ENCODE measurements at regions not wholly inside any gene's neighbourhood (a gene's known extent, or its start where the extent isn't known, plus 50 kb on each side); places are given as distances from the start of the nearest gene placed in this dataset.
A peak's percentile ranks its signal among the peaks of the same experiment; 100 is the strongest.

DNA sequence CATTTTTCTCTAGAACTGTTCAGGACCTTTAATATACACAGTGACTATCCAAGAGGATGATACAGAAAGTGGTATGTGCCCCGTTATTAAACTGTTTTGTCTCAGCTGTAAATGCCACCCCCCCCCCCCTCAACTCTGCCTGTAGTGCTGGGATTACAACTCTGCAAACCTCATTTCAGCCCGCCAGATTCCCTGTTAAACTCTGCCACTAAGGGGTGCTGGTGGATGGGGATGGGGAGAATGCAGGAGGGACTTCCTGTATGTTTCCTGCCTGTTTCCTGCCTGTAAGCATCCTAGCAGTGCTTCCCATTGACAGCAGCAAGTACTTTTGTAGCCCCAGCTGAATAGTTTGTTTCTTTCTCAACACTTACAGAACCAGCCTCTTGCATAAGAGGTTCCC is 301.7 kb upstream of the RORA start:
- no peak for TF ChIP-seq CTCF (IDR thresholded peaks at IDR 0.05; ENCODE audit: control extremely low read depth, extremely low read depth)
- Histone ChIP-seq H3K27ac (ENCODE audit: low read depth in 1 of 2, low read length in 1 of 2) (no peak overlapping the region), H3K9ac (ENCODE audit: insufficient read depth in 1 of 2, low read length in 2 of 2) (no peak overlapping the region), H3K9me3 (ENCODE audit: control insufficient read depth in 4 of 4, insufficient read depth in 3 of 4, low read length in 3 of 4) (no peaks in the 10 kb centered on the region), H3K36me3 (ENCODE audit: control insufficient read depth in 4 of 4, insufficient read depth in 4 of 4, low read length in 4 of 4) (no peaks in the 10 kb centered on the region), H3K4me1 (ENCODE audit: control insufficient read depth in 5 of 5, insufficient read depth in 5 of 5, low read length in 5 of 5) (peaks cover 0 to 45% (median 0%) of the 10 kb centered on the region in 5 donors), H3K27me3 (ENCODE audit: control insufficient read depth in 3 of 3, insufficient read depth in 3 of 3, low read length in 2 of 3) (no peaks in the 10 kb centered on the region), H3K4me3 (no peak overlapping the region)
- WGBS, 2 donors = 65 to 69% methylated on average over 2 of the region's 2 CpGs
- DNase-seq (peak in 2 of 3 donors; percentile 41 to 47), ATAC-seq (ENCODE audit: insufficient read depth, low FRiP score) (no peak)

GRCh38 chr15:61528581-61528910 is 299.4 kb upstream of the RORA start:
- no peak for ATAC-seq (ENCODE audit: insufficient read depth, low FRiP score)
- H3K27me3 ChIP-seq (ENCODE audit: control insufficient read depth in 3 of 3, insufficient read depth in 3 of 3, low read length in 2 of 3) = no peaks in the 10 kb centered on the region
- no peak overlapping the region for H3K9ac ChIP-seq (ENCODE audit: insufficient read depth in 1 of 2, low read length in 2 of 2)
- TF ChIP-seq CTCF (IDR thresholded peaks at IDR 0.05; ENCODE audit: control extremely low read depth, extremely low read depth) = no peak
- 23 to 42% methylated on average over 2 of the region's 2 CpGs for WGBS, 2 donors
- H3K4me1 ChIP-seq (ENCODE audit: control insufficient read depth in 5 of 5, insufficient read depth in 5 of 5, low read length in 5 of 5) = peaks cover 0 to 34% (median 0%) of the 10 kb centered on the region in 5 donors
- no peak overlapping the region for H3K4me3 ChIP-seq
- H3K36me3 ChIP-seq (ENCODE audit: control insufficient read depth in 4 of 4, insufficient read depth in 4 of 4, low read length in 4 of 4) = no peaks in the 10 kb centered on the region
- H3K9me3 ChIP-seq (ENCODE audit: control insufficient read depth in 4 of 4, insufficient read depth in 3 of 4, low read length in 3 of 4) = no peaks in the 10 kb centered on the region
- DNase-seq = peak in 2 of 3 donors; percentile 92 to 94
- H3K27ac ChIP-seq (ENCODE audit: low read depth in 1 of 2, low read length in 1 of 2) = no peak overlapping the region

DNA sequence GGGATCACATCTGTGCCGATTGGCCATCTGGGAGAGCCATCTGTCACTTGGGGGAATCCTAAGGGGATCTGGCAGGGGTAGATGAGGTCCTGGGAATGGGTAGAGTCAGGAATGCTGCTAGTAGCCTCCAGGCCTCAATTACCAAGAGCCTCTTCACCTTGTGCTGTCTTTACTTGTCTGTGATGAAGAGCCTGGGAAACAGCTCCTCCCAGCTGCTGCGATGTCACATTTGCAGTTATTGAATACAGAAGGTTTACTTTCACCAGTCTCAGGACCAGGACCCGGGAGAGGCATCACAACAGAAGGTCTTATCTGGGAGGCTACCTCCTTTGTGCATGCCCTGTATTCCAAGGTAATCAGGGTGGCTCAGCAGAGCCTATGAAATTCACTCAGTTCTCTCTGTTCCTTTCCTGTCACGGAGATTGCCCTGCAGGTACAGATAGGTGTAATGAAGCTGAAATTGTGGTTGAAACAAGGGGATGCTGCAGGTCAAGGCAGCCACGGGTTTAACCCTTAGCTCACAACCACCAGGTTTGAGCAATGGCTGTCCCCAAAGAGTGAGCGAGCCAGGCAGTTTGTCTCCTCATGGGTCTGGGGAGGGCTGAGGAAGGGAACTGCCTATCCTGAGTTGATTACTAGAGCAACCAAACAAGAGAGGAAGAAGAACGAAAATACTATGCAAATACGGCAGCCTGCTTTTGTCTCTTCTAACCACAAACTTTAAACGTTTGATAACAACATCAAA is 298.9 kb upstream of the RORA start:
- TF ChIP-seq CTCF (IDR thresholded peaks at IDR 0.05; ENCODE audit: control extremely low read depth, extremely low read depth) = no peak
- H3K36me3 ChIP-seq (ENCODE audit: control insufficient read depth in 4 of 4, insufficient read depth in 4 of 4, low read length in 4 of 4) = no peaks in the 10 kb centered on the region
- no peak for ATAC-seq (ENCODE audit: insufficient read depth, low FRiP score)
- H3K27me3 ChIP-seq (ENCODE audit: control insufficient read depth in 3 of 3, insufficient read depth in 3 of 3, low read length in 2 of 3) = no peaks in the 10 kb centered on the region
- H3K9ac ChIP-seq (ENCODE audit: insufficient read depth in 1 of 2, low read length in 2 of 2) = no peak overlapping the region
- H3K4me3 ChIP-seq = no peak overlapping the region
- peaks cover 0 to 34% (median 0%) of the 10 kb centered on the region in 5 donors for H3K4me1 ChIP-seq (ENCODE audit: control insufficient read depth in 5 of 5, insufficient read depth in 5 of 5, low read length in 5 of 5)
- H3K9me3 ChIP-seq (ENCODE audit: control insufficient read depth in 4 of 4, insufficient read depth in 3 of 4, low read length in 3 of 4) = no peaks in the 10 kb centered on the region
- DNase-seq = peak; percentile 35 to 71 (median 54)
- H3K27ac ChIP-seq (ENCODE audit: low read depth in 1 of 2, low read length in 1 of 2) = no peak overlapping the region
- WGBS, 2 donors = 59% methylated on average over 9 of the region's 9 CpGs

- WGBS, 2 donors = 78 to 82% methylated on average over 3 of the region's 3 CpGs
- H3K36me3 ChIP-seq (ENCODE audit: control insufficient read depth in 4 of 4, insufficient read depth in 4 of 4, low read length in 4 of 4) = no peaks in the 10 kb centered on the region
Measured at GRCh38 chr15:61524545-61524944, 295.4 kb upstream of the RORA start.

More at GRCh38 chr15:61524545-61524944, 295.4 kb upstream of the RORA start:
- ATAC-seq (ENCODE audit: insufficient read depth, low FRiP score) (no peak), DNase-seq (peak in 1 of 3 donors; percentile 22)
- no peak for TF ChIP-seq CTCF (IDR thresholded peaks at IDR 0.05; ENCODE audit: control extremely low read depth, extremely low read depth)
- Histone ChIP-seq H3K9ac (ENCODE audit: insufficient read depth in 1 of 2, low read length in 2 of 2) (no peak overlapping the region), H3K9me3 (ENCODE audit: control insufficient read depth in 4 of 4, insufficient read depth in 3 of 4, low read length in 3 of 4) (no peaks in the 10 kb centered on the region), H3K4me1 (ENCODE audit: control insufficient read depth in 5 of 5, insufficient read depth in 5 of 5, low read length in 5 of 5) (peaks cover 0 to 18% (median 0%) of the 10 kb centered on the region in 5 donors), H3K27me3 (ENCODE audit: control insufficient read depth in 3 of 3, insufficient read depth in 3 of 3, low read length in 2 of 3) (no peaks in the 10 kb centered on the region), H3K27ac (ENCODE audit: low read depth in 1 of 2, low read length in 1 of 2) (no peak overlapping the region), H3K4me3 (no peak overlapping the region)

All from lung (tissue), 11 donors.